ENCODE measurements at regions not wholly inside any gene's neighbourhood (a gene's known extent, or its start where the extent isn't known, plus 50 kb on each side); places are given as distances from the start of the nearest gene placed in this dataset.
"Not testable (repeated sequence)": the region's sequence is repeated elsewhere in the genome, so short reads cannot be mapped to it uniquely, and the experiment has no call there.

GRCh38 chr6:27806981-27807440 is 105.2 kb downstream of the OR2B2 start:
- DNase-seq (ENCODE audit: low spot score) = no peak

GRCh38 chr6:27805347-27805746 is 106.8 kb downstream of the OR2B2 start:
- no peak for DNase-seq (ENCODE audit: low spot score)

GRCh38 chr6:27804851-27805250 is 107.3 kb downstream of the OR2B2 start:
- no peak for DNase-seq (ENCODE audit: low spot score)

- DNase-seq (ENCODE audit: low spot score) = no peak
These were observed 111.3 kb downstream of the OR2B2 start for GRCh38 chr6:27800731-27801373.

GRCh38 chr6:27797960-27798359 is 114.2 kb downstream of the OR2B2 start:
- no peak for DNase-seq (ENCODE audit: low spot score)

- DNase-seq (ENCODE audit: low spot score) = not testable (repeated sequence)
These were observed 115.3 kb downstream of the OR2B2 start for GRCh38 chr6:27796736-27797481.

DNA sequence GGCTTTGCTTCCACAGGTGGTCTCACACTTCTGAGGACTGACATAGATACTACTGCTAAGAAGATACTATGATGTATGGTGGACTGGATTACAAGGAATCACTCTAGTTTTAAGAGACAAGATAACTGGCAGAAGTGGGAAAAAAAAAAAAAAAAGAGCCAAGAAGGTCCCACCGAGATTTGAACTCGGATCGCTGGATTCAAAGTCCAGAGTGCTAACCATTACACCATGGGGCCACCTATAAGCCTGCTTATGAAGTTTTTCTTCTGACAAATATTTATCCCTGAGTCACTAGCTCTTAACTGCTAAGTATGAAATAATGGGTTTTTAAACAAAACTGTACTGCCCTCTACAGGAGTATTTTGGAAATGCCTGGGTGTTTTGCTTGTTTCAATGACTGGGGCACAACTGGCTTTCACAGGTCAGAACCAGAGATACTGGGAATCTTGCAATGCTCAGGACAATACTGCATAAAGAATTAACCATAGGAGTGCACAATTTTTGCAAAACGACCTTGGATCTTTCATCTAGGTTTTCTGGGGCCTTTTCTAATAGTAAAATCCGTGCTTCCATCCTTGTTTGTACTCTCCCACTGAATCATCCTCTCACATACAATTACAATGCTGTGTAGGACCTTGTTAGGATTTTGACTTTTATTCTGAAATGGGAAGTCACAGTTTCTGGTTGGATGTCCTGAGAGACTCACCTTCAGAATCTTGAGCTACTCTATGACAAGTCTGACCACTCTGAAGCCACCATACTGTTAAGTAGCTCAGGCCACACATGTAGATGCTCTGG is 116.3 kb downstream of the OR2B2 start:
- peak; percentile 90 for DNase-seq (ENCODE audit: low spot score)

DNA sequence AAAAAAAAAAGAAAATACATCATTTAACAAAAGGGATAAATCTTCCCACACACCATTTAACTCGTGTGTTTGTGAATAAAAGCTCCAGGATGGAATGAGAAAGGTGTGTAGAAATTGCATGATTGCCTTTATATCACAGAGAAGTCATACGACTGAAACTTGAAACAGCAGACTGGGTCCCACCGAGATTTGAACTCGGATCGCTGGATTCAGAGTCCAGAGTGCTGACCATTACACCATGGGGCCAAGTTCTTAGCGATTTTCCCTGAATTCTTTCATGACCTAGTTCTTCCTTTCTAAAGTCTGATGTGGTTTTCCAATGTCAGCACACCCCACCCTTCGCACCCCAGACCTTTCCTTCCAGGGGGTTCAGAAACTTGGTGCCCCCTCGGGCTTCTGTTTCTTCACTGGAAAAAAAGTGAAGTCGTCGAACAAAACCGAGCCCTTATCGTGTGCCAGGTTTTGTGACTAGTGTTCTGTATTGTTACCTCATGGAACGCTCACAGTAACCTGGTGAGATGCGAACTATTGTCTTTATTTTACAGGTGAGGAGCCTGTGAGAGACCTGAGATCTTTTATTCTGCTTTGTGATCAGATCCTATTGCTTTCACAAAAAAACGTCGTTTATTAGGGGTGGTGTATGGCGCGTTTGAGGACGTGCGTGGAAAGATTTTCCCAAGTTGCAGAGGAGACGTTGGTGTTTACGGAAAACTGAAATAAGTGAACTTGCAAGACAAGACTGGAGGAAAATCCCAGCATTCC is 120.8 kb downstream of the OR2B2 start:
- DNase-seq (ENCODE audit: low spot score) = no peak

DNA sequence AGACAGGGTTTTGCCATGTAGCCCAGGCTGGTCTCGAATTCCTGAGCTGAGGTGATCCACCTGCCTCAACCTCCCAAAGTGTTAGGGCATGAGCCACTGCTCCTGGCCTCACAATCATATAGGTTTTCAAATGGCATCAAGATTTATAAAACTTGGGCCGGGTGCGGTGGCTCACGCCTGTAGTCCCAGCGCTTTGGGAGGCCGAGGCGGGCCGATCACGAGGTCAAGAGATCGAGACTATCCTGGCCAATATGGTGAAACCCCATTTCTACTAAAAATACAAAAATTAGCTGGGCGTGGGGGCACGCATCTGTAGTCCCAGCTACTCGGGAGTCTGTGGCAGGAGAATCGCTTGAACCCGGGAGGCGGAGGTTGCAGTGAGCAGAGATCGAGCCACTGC is 123.8 kb downstream of the OR2B2 start:
- not testable (repeated sequence) for DNase-seq (ENCODE audit: low spot score)

- no peak for DNase-seq (ENCODE audit: low spot score)
These were observed 126.1 kb downstream of the OR2B2 start for GRCh38 chr6:27786048-27786447.

GRCh38 chr6:27785294-27785693 is 126.9 kb downstream of the OR2B2 start:
- no peak for DNase-seq (ENCODE audit: low spot score)

- DNase-seq (ENCODE audit: low spot score) = no peak
These were observed 129.4 kb downstream of the OR2B2 start for GRCh38 chr6:27782748-27783147.

- DNase-seq (ENCODE audit: low spot score) = no peak
These were observed 133.4 kb downstream of the OR2B2 start for GRCh38 chr6:27778625-27779417.

DNA sequence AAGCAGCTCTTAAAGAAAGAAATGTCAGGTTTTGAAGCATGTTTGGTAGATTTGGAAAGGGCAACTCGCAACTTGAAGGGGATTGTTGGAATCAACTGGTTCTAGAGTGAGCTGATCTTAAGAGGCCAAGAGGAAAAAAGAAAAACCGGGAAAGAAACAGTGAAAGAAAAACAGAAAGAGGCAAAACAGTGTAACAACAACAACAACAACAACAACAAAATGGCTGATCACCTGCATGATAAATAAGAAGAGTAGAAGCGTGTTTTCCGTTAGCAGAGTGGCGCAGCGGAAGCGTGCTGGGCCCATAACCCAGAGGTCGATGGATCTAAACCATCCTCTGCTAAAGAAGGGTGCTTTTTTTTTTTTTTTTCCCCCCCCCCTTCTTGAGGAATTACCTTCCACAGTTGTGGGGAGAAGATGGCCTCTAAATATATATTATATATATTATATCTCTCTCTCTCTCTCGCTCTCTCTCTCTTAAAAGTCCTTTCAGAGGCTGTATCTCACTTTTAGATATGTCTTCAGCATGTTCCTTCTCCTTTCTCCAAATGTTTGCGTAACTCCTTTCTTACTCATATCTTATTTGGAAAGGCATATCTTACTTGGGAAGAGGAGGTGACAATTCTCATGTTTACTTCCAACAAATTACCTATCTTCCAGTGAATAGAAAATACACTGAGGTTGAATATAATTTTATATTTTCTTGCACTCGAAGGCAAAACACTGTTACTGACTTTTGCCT is 134.4 kb downstream of the OR2B2 start:
- no peak for DNase-seq (ENCODE audit: low spot score)

GRCh38 chr6:27777126-27777525 is 135.1 kb downstream of the OR2B2 start:
- DNase-seq (ENCODE audit: low spot score) = no peak

DNA sequence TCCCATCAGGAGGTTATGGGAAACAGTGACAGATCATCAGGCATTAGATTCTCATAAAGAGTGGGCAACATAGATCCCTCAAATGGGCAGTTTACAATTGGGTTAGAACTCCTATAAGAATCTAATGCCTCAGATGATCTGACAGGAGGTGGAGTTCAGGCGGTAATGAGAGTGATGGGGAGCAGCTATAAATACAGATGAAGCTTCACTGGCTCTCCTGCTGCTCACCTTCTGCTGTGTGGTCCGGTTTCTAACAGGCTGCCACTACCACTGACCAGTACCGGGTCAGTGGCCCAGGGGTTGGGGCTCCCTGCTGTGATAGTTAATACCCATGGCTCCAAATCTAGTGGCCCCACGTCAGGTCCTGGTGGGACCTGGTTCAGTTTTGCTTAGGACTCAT is 135.7 kb downstream of the OR2B2 start:
- DNase-seq (ENCODE audit: low spot score) = no peak

DNA sequence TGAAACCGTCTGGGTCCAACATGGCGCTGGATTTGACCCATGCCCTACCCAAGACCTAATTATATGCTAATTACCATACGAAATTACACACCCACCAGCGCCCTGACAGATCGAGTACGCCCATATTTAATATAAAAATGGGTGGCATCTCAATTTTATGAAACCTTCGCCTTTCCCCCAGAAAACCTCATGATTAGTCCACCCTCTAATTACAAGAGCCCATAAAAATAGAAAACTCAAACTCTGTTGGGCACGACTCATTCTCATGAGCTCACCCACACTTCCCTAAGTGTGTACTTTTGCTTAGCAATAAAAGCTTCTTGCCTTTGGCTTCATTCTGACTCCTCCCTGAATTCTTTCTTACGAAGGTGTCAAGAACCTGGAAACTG is 136.4 kb downstream of the OR2B2 start:
- DNase-seq (ENCODE audit: low spot score) = no peak

- DNase-seq (ENCODE audit: low spot score) = not testable (repeated sequence)
These were observed 136.9 kb downstream of the OR2B2 start for GRCh38 chr6:27775138-27775795.

DNA sequence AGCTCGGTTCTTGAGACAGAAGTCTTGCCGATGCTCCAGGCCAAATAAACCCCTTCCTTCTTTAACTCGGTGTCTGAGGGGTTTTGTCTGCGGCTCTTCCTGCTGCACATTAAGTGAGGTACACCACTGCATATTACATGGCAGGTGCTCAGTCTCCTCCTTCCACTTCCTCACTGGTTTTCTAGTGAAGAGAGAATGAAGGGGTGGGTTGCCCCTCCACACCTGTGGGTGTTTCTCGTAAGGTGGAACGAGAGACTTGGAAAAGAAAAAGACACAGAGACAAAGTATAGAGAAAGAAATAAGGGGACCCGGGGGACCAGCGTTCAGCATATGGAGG is 138.0 kb downstream of the OR2B2 start:
- not testable (repeated sequence) for DNase-seq (ENCODE audit: low spot score)

Data from CD4-positive, alpha-beta T cell treated with Interleukin-15 for 4 hours (primary cell).